ENCODE measurements at regions not wholly inside any gene's neighbourhood (a gene's known extent, or its start where the extent isn't known, plus 50 kb on each side); places are given as distances from the start of the nearest gene placed in this dataset.

GRCh38 chr7:93704217-93704616 lies 129.7 kb upstream of the CALCR start:
- H3K4me1 ChIP-seq = no peaks in the 10 kb centered on the region
- intact Hi-C loops (cut with DNase I) = no loop called here
- TF ChIP-seq CTCF (IDR thresholded peaks at IDR 0.05) = no peak
- no peak for TF ChIP-seq POLR2A (IDR thresholded peaks at IDR 0.05)
- no peaks in the 10 kb centered on the region for H3K27me3 ChIP-seq
- no peak for DNase-seq
- no peaks in the 10 kb centered on the region for H3K9me3 ChIP-seq
- no peak overlapping the region for H3K4me3 ChIP-seq (replicated peaks in 1 of 3)
- no peak overlapping the region for H3K27ac ChIP-seq
- H3K36me3 ChIP-seq = no peaks in the 10 kb centered on the region

- H3K4me3 ChIP-seq (replicated peaks in 1 of 3) = no peak overlapping the region
- H3K9me3 ChIP-seq = no peaks in the 10 kb centered on the region
- H3K27me3 ChIP-seq = no peaks in the 10 kb centered on the region
- intact Hi-C loops (cut with DNase I) = no loop called here
- 81 to 96% methylated on average over 1 of the region's 1 CpG for WGBS, 2 donors
- no peaks in the 10 kb centered on the region for H3K36me3 ChIP-seq
- no peak for DNase-seq
- TF ChIP-seq CTCF (IDR thresholded peaks at IDR 0.05) = no peak
- TF ChIP-seq POLR2A (IDR thresholded peaks at IDR 0.05) = no peak
- H3K27ac ChIP-seq = no peak overlapping the region
- no peaks in the 10 kb centered on the region for H3K4me1 ChIP-seq
Observed at GRCh38 chr7:93697901-93698300, 123.4 kb upstream of the CALCR start.

- WGBS, 2 donors = 91 to 94% methylated on average over 6 of the region's 6 CpGs
- no peaks in the 10 kb centered on the region for H3K27me3 ChIP-seq
- H3K27ac ChIP-seq = no peak overlapping the region
- TF ChIP-seq POLR2A (IDR thresholded peaks at IDR 0.05) (no peak), CTCF (IDR thresholded peaks at IDR 0.05) (no peak)
- DNase-seq = no peak
- no peaks in the 10 kb centered on the region for H3K36me3 ChIP-seq
- H3K4me1 ChIP-seq = no peaks in the 10 kb centered on the region
- H3K4me3 ChIP-seq (replicated peaks in 1 of 3) = no peak overlapping the region
- H3K9me3 ChIP-seq = no peaks in the 10 kb centered on the region
- intact Hi-C loops (cut with DNase I) = no loop called here
Observed at GRCh38 chr7:93693796-93694195, 119.3 kb upstream of the CALCR start.

GRCh38 chr7:93690021-93690420 lies 115.5 kb upstream of the CALCR start:
- H3K9me3 ChIP-seq = no peaks in the 10 kb centered on the region
- no peak overlapping the region for H3K27ac ChIP-seq
- DNase-seq = no peak
- WGBS, 2 donors = 83 to 92% methylated on average over 2 of the region's 2 CpGs
- H3K27me3 ChIP-seq = no peaks in the 10 kb centered on the region
- TF ChIP-seq POLR2A (IDR thresholded peaks at IDR 0.05) = no peak
- TF ChIP-seq CTCF (IDR thresholded peaks at IDR 0.05) = no peak
- H3K4me1 ChIP-seq = no peaks in the 10 kb centered on the region
- intact Hi-C loops (cut with DNase I) = no loop called here
- no peak overlapping the region for H3K4me3 ChIP-seq (replicated peaks in 1 of 3)
- H3K36me3 ChIP-seq = no peaks in the 10 kb centered on the region

- no peaks in the 10 kb centered on the region for H3K4me1 ChIP-seq
- no peak overlapping the region for H3K4me3 ChIP-seq (replicated peaks in 1 of 3)
- DNase-seq = no peak
- no peak overlapping the region for H3K27ac ChIP-seq
- no peaks in the 10 kb centered on the region for H3K9me3 ChIP-seq
- H3K27me3 ChIP-seq = no peaks in the 10 kb centered on the region
- TF ChIP-seq POLR2A (IDR thresholded peaks at IDR 0.05) = no peak
- TF ChIP-seq CTCF (IDR thresholded peaks at IDR 0.05) = no peak
- intact Hi-C loops (cut with DNase I) = no loop called here
- H3K36me3 ChIP-seq = no peaks in the 10 kb centered on the region
Observed at GRCh38 chr7:93678185-93678584, 103.7 kb upstream of the CALCR start.

Measured in thyroid gland (tissue), 4 donors.